Mucosa of rectum (tissue), 2 donors: ENCODE measurements at regions not wholly inside any gene's neighbourhood (a gene's known extent, or its start where the extent isn't known, plus 50 kb on each side); places are given as distances from the start of the nearest gene placed in this dataset.
"Not testable (repeated sequence)": the region's sequence is repeated elsewhere in the genome, so short reads cannot be mapped to it uniquely, and the experiment has no call there.

Experiments used
- H3K27ac ChIP-seq, 2 donors: one replicate each; pipeline ENCODE4 v1.7.0; 2013; ENCODE audit warnings: inconsistent platforms in 2 of 2, low read depth in 2 of 2, low read length in 2 of 2
- H3K27me3 ChIP-seq, 2 donors: one replicate each; pipeline ENCODE4 v1.7.0; 2013; ENCODE audit warnings: low read length in 2 of 2; ENCODE audit not compliant: control insufficient read depth in 2 of 2, insufficient read depth in 2 of 2
- H3K36me3 ChIP-seq, 2 donors: one replicate each; pipeline ENCODE4 v1.7.0; 2013; ENCODE audit warnings: low read length in 2 of 2; ENCODE audit not compliant: control insufficient read depth in 2 of 2, insufficient read depth in 2 of 2
- H3K4me1 ChIP-seq, 2 donors: one replicate each; pipeline ENCODE4 v1.7.0; 2013; ENCODE audit warnings: low read length in 2 of 2, mild to moderate bottlenecking in 1 of 2; ENCODE audit not compliant: control insufficient read depth in 2 of 2, insufficient read depth in 2 of 2
- H3K4me3 ChIP-seq, 2 donors: one replicate each; pipeline ENCODE4 v1.7.0; 2013; ENCODE audit warnings: low read length in 2 of 2
- H3K9ac ChIP-seq, 2 donors: one replicate each; pipeline ENCODE4 v1.7.0; 2013; ENCODE audit warnings: low read length in 2 of 2, low read depth in 1 of 2, mild to moderate bottlenecking in 1 of 2
- H3K9me3 ChIP-seq, 2 donors: one replicate each; pipeline ENCODE4 v1.7.0; 2013; ENCODE audit warnings: low read length in 2 of 2; ENCODE audit not compliant: control insufficient read depth in 2 of 2
- donor health status: healthy.
- donor health status: Normal muscosa, but diverticular disease.

DNA sequence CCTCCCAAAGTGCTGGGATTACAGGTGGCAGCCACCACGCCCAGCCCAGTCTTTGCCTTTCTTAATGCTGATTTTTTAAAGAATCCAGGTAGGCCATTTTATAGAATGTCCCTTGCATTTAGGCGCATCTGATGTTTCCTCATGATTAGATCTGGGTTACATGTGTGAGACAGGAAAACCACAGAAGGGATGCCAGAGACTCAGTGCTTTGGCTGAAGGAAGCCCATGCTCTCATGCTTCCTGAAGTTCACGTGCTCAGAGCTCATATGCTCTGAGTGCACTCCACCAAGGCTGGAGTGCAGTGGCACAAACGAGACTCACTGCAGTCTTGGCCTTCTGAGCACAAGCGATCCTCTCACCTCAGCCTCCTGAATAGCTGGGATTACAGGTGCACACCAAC lies 411.5 kb upstream of the DEFB115 start:
- not testable (repeated sequence) for H3K27me3 ChIP-seq, H3K4me3 ChIP-seq, H3K9me3 ChIP-seq

DNA sequence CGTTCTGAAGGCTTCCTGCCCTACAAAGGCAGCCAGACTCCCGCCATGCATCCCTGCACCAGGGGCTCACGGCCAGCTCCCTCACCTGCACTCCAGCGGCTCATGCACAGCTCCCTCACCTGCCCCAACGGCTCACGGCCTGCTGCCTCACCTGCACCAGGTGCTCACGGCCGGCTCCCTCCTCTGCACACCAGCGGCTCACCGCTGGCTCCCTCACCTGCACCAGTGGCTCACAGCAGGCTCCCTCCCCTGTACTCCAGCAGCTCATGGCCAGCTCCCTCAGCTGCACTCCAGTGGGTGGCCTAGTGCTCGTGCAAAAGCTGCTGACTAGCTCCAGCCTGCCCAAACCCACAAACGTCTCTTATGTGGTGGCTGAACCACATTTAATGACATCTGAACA lies 389.2 kb upstream of the DEFB115 start:
- H3K36me3 ChIP-seq, H3K4me1 ChIP-seq, H3K9ac ChIP-seq, H3K27ac ChIP-seq, H3K9me3 ChIP-seq, H3K4me3 ChIP-seq, H3K27me3 ChIP-seq: not testable (repeated sequence)

More for the DNA sequence above, 411.5 kb upstream of the DEFB115 start:
- H3K36me3 ChIP-seq, H3K9ac ChIP-seq, H3K4me1 ChIP-seq, H3K27ac ChIP-seq: not testable (repeated sequence)

- not testable (repeated sequence) for H3K27me3 ChIP-seq, H3K4me3 ChIP-seq, H3K9me3 ChIP-seq, H3K36me3 ChIP-seq, H3K27ac ChIP-seq, H3K4me1 ChIP-seq, H3K9ac ChIP-seq
Measured at GRCh38 chr20:30871127-30871526, 386.3 kb upstream of the DEFB115 start.

- H3K4me3 ChIP-seq, H3K9ac ChIP-seq, H3K9me3 ChIP-seq, H3K4me1 ChIP-seq, H3K27me3 ChIP-seq, H3K27ac ChIP-seq, H3K36me3 ChIP-seq: not testable (repeated sequence)
Measured at GRCh38 chr20:30872252-30872651, 385.2 kb upstream of the DEFB115 start.

DNA sequence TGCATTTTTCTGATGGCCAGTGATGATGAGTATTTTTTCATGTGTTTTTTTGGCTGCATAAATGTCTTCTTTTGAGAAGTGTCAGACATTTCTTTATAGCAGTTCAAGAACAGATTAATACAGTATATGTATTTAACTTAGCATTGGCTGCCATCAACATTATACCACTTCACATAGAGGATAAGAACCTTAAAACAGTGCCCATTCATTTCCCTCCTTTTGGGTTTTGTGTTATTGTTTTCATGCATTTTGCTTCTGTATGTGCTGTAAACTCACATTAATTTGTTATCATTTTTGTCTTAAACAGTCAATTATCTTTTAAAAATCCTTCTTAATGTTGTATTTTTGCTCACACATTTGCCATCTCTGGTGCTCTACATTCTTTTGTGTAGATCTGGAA lies 381.6 kb upstream of the DEFB115 start:
- not testable (repeated sequence) for H3K9ac ChIP-seq, H3K4me3 ChIP-seq, H3K27me3 ChIP-seq, H3K36me3 ChIP-seq, H3K9me3 ChIP-seq, H3K4me1 ChIP-seq, H3K27ac ChIP-seq

- not testable (repeated sequence) for H3K9me3 ChIP-seq, H3K4me1 ChIP-seq, H3K27me3 ChIP-seq, H3K27ac ChIP-seq, H3K4me3 ChIP-seq, H3K36me3 ChIP-seq, H3K9ac ChIP-seq
Measured at GRCh38 chr20:30891400-30891799, 366.1 kb upstream of the DEFB115 start.

- Histone ChIP-seq H3K27ac (no peak overlapping the region), H3K9me3 (no peaks in the 10 kb centered on the region), H3K4me1 (no peaks in the 10 kb centered on the region), H3K27me3 (no peaks in the 10 kb centered on the region), H3K9ac (no peak overlapping the region), H3K36me3 (no peaks in the 10 kb centered on the region), H3K4me3 (no peak overlapping the region)
Measured at GRCh38 chr20:30892541-30893345, 364.7 kb upstream of the DEFB115 start.

- not testable (repeated sequence) for H3K4me1 ChIP-seq, H3K4me3 ChIP-seq, H3K27me3 ChIP-seq, H3K9ac ChIP-seq, H3K36me3 ChIP-seq, H3K9me3 ChIP-seq, H3K27ac ChIP-seq
Measured at GRCh38 chr20:30893346-30894314, 363.8 kb upstream of the DEFB115 start.

DNA sequence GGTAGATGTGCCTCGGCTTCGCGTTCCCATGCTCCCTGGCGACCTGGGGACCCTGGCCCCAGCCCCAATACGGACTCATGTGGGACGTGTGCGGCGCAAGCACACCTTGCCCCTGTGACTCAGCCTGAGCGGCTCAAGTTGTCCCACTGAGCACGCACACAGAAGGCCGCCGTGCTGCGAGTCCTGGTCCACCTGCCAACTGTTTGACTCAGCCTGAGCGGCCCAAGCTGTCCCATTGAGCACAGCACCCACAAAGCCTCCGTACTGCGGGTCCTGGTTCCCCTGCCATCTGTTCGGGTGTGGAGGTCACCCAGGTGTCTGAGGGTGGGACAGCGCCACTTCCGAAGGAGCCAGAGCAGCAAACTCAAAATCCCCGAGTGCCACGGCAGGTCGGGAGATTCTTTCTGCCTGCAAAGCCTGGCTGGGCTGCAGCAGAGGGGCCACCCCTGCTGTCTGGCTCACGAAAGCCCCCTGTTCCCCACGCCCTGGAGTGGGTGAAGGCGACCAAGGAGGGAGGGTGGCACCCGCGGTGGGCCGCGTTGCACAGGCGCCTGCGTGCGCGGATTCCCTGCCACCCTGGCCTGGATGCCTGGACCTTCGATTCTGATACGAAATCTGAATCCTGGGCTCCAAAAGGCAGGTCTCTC lies 362.6 kb upstream of the DEFB115 start:
- H3K36me3 ChIP-seq, H3K27ac ChIP-seq, H3K27me3 ChIP-seq, H3K9ac ChIP-seq, H3K4me3 ChIP-seq, H3K4me1 ChIP-seq, H3K9me3 ChIP-seq: not testable (repeated sequence)

DNA sequence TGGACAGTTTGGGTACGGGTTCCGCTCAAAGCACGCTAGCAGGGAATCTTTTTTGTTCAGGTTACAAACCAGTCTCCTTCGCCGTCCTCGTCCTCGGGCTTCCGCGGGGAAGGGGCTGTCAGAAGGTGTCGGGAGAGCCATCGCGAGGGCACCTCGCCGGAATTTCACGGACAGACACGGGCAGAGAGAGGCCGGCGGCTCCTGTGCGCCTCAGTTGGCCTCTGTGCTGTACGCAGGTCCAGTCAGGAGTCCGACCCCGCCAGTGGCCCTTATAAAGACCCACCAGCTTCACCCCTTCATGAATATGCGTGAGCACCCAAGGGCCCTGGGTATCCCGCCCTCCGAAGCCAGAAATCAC lies 362.1 kb upstream of the DEFB115 start:
- H3K4me3 ChIP-seq, H3K4me1 ChIP-seq: not testable (repeated sequence)

More for the DNA sequence above, 362.1 kb upstream of the DEFB115 start:
- not testable (repeated sequence) for H3K27ac ChIP-seq, H3K9me3 ChIP-seq, H3K27me3 ChIP-seq, H3K36me3 ChIP-seq, H3K9ac ChIP-seq
